ENCODE measurements at regions not wholly inside any gene's neighbourhood (a gene's known extent, or its start where the extent isn't known, plus 50 kb on each side); places are given as distances from the start of the nearest gene placed in this dataset.

GRCh38 chr4:60745800-60746571 is 454.1 kb upstream of the ADGRL3 start:
- Mint-ChIP-seq H3K4me1 (no peaks in the 10 kb centered on the region; the same call in 2 of the 3 replicates), H3K9me3 (no peaks in the 10 kb centered on the region), H3K36me3 (ENCODE audit: low read depth) (no peaks in the 10 kb centered on the region), H3K27ac (no peak overlapping the region), H3K4me3 (no peak overlapping the region), H3K27me3 (ENCODE audit: insufficient read depth, low read depth, poor library complexity) (no peaks in the 10 kb centered on the region)
- H3K4me3 ChIP-seq, result no peak overlapping the region
- no peaks in the 10 kb centered on the region for H3K27me3 ChIP-seq (ENCODE audit: insufficient read depth)
- no peak overlapping the region for H3K27ac ChIP-seq (ENCODE audit: low read depth)
- no peaks in the 10 kb centered on the region for H3K36me3 ChIP-seq (ENCODE audit: insufficient read depth)
- no peaks in the 10 kb centered on the region for H3K9me2 ChIP-seq (ENCODE audit: insufficient read depth)
- no peaks in the 10 kb centered on the region for H4K20me1 ChIP-seq (replicated peaks; ENCODE audit: insufficient read depth)
- TF ChIP-seq CREB1 (CRISPR knock-in tag; IDR thresholded peaks at IDR 0.05; ENCODE audit: low read depth), result no peak
- TF ChIP-seq, protein P1, sequence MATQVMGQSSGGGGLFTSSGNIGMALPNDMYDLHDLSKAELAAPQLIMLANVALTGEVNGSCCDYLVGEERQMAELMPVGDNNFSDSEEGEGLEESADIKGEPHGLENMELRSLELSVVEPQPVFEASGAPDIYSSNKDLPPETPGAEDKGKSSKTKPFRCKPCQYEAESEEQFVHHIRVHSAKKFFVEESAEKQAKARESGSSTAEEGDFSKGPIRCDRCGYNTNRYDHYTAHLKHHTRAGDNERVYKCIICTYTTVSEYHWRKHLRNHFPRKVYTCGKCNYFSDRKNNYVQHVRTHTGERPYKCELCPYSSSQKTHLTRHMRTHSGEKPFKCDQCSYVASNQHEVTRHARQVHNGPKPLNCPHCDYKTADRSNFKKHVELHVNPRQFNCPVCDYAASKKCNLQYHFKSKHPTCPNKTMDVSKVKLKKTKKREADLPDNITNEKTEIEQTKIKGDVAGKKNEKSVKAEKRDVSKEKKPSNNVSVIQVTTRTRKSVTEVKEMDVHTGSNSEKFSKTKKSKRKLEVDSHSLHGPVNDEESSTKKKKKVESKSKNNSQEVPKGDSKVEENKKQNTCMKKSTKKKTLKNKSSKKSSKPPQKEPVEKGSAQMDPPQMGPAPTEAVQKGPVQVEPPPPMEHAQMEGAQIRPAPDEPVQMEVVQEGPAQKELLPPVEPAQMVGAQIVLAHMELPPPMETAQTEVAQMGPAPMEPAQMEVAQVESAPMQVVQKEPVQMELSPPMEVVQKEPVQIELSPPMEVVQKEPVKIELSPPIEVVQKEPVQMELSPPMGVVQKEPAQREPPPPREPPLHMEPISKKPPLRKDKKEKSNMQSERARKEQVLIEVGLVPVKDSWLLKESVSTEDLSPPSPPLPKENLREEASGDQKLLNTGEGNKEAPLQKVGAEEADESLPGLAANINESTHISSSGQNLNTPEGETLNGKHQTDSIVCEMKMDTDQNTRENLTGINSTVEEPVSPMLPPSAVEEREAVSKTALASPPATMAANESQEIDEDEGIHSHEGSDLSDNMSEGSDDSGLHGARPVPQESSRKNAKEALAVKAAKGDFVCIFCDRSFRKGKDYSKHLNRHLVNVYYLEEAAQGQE (IDR thresholded peaks at IDR 0.05; ENCODE audit: unreplicated experiment), result no peak
- H3K4me2 ChIP-seq, result no peak overlapping the region
- no peaks in the 10 kb centered on the region for H3K79me2 ChIP-seq (replicated peaks; ENCODE audit: insufficient read depth)
- no peaks in the 10 kb centered on the region for H3F3A ChIP-seq (replicated peaks; ENCODE audit: low read depth)
- no peak overlapping the region for H2AFZ ChIP-seq
- DNase-seq (ENCODE audit: low spot score) (no peak), ATAC-seq (no peak)
- no peaks in the 10 kb centered on the region for H3K4me1 ChIP-seq (ENCODE audit: insufficient read depth)

GRCh38 chr4:60750962-60751361 is 449.2 kb upstream of the ADGRL3 start:
- H3K9me3 Mint-ChIP-seq, result no peaks in the 10 kb centered on the region; the same call in 2 of the 3 replicates
- no peak for TF ChIP-seq EZH2phosphoT487 (IDR thresholded peaks at IDR 0.05; ENCODE audit: unreplicated experiment)
- no peak for TF ChIP-seq JUNB (IDR thresholded peaks at IDR 0.05; ENCODE audit: unreplicated experiment)
- TF ChIP-seq EZH2 (IDR thresholded peaks at IDR 0.05; ENCODE audit: low read depth, unreplicated experiment), result no peak
- TF ChIP-seq, protein P1 (IDR thresholded peaks at IDR 0.05; ENCODE audit: unreplicated experiment), result no peak
- no peak for TF ChIP-seq NANOG (IDR thresholded peaks at IDR 0.05; ENCODE audit: borderline replicate concordance)
- TF ChIP-seq ZNF331 (CRISPR knock-in tag; IDR thresholded peaks at IDR 0.05; ENCODE audit: low read depth), result no peak
- no peak for TF ChIP-seq CREB1 (CRISPR knock-in tag; IDR thresholded peaks at IDR 0.05; ENCODE audit: low read depth)
- TF ChIP-seq POLR2AphosphoS5 (IDR thresholded peaks at IDR 0.05; ENCODE audit: low read depth), result no peak
- TF ChIP-seq STAT1 (IDR thresholded peaks at IDR 0.05; ENCODE audit: unreplicated experiment), result no peak
- no peak for TF ChIP-seq ETS1 (IDR thresholded peaks at IDR 0.05)
- no peak for TF ChIP-seq CTCF (conservative IDR thresholded peaks at IDR 0.05; ENCODE audit: low read depth in 2 of 2)
- TF ChIP-seq ZNF114 (CRISPR knock-in tag; IDR thresholded peaks at IDR 0.05), result no peak

More at GRCh38 chr4:60750962-60751361, 449.2 kb upstream of the ADGRL3 start:
- Histone ChIP-seq H3K27me3 (ENCODE audit: insufficient read depth) (no peaks in the 10 kb centered on the region), H3F3A (replicated peaks; ENCODE audit: low read depth) (no peaks in the 10 kb centered on the region), H3K79me2 (replicated peaks; ENCODE audit: insufficient read depth) (no peaks in the 10 kb centered on the region), H2AFZ (no peak overlapping the region), H3K4me3 (no peak overlapping the region), H3K36me3 (ENCODE audit: insufficient read depth) (no peaks in the 10 kb centered on the region), H3K4me1 (ENCODE audit: insufficient read depth) (no peaks in the 10 kb centered on the region), H3K27ac (ENCODE audit: low read depth) (no peak overlapping the region), H4K20me1 (replicated peaks; ENCODE audit: insufficient read depth) (no peaks in the 10 kb centered on the region), H3K4me2 (no peak overlapping the region), H3K9me2 (ENCODE audit: insufficient read depth) (no peaks in the 10 kb centered on the region)
- Mint-ChIP-seq H3K4me1 (no peaks in the 10 kb centered on the region), H3K27ac (no peak overlapping the region), H3K4me3 (no peak overlapping the region), H3K36me3 (ENCODE audit: low read depth) (no peaks in the 10 kb centered on the region), H3K27me3 (ENCODE audit: insufficient read depth, low read depth, poor library complexity) (no peaks in the 10 kb centered on the region)
- no peak for ATAC-seq
- DNase-seq (ENCODE audit: low spot score), result no peak
